Endothelial cell of umbilical vein (primary cell): ENCODE measurements at regions not wholly inside any gene's neighbourhood (a gene's known extent, or its start where the extent isn't known, plus 50 kb on each side); places are given as distances from the start of the nearest gene placed in this dataset.

Experiments used
- BruUV-seq: library from RNA; stranded (reverse); fragments of 400-500 nt; replicated peaks from 2 replicates; lab custom pipeline; 2021; lab: Mats Ljungman, UMichigan
- CTCF ChIA-PET: fragments of 300-600, 350-600 bp; sonication (Branson Sonifier 250); formaldehyde crosslinking; loops from one replicate; lab custom pipeline; 2021; ENCODE audit warnings: antibody characterized with exemption, inconsistent platforms; lab: Charles Lee
- POLR2A ChIA-PET: fragments of 300-600, 350-600 bp; sonication (Branson Sonifier 250); formaldehyde crosslinking; loops from one replicate; lab custom pipeline; 2021; ENCODE audit warnings: antibody characterized with exemption, inconsistent platforms; lab: Charles Lee
- DNase-seq: peaks from one replicate; pipeline ENCODE4 v3.0.0-alpha.2; 2011; ENCODE audit warnings: low read depth, low spot score
- FAIRE-seq: peaks from 2 replicates; lab custom pipeline; 2011; peaks lifted over from hg19 to GRCh38; lab: Jason Lieb, UNC
- H2AFZ ChIP-seq: 2 replicates; pipeline ENCODE4 v1.6.0; 2012; ENCODE audit warnings: low read depth, low read length, control low read depth, inconsistent platforms
- H3K27ac ChIP-seq: 2 replicates; pipeline ENCODE4 v1.5.1; 2011; ENCODE audit warnings: low read depth, mild to moderate bottlenecking, control low read depth, low read length, moderate library complexity; ENCODE audit not compliant: insufficient read depth
- H3K27me3 ChIP-seq, 2 experiments: 2 replicates each; pipeline versions ENCODE4 v1.6.0 to v1.6.1; 2011; ENCODE audit warnings: low read length in 2 of 2, mixed read lengths in 1 of 2; ENCODE audit not compliant: control insufficient read depth in 2 of 2, insufficient read depth in 2 of 2
- H3K36me3 ChIP-seq, 2 experiments: 2 replicates in 1 of 2; 3 replicates in 1 of 2; pipeline ENCODE4 v1.5.1; 2011; ENCODE audit warnings: low read length in 2 of 2, mild to moderate bottlenecking in 1 of 2, moderate library complexity in 1 of 2; ENCODE audit not compliant: control insufficient read depth in 2 of 2, insufficient read depth in 2 of 2; ENCODE audit errors: extremely low read depth in 1 of 2
- H3K4me1 ChIP-seq: 3 replicates; pipeline ENCODE4 v1.5.1; 2011; ENCODE audit warnings: mild to moderate bottlenecking, low read length; ENCODE audit not compliant: control insufficient read depth, insufficient read depth; ENCODE audit errors: extremely low read depth
- H3K4me2 ChIP-seq: 2 replicates; pipeline ENCODE4 v1.6.1; 2011; ENCODE audit warnings: low read length, control low read depth, mixed read lengths; ENCODE audit not compliant: insufficient read depth
- H3K4me3 ChIP-seq, 3 experiments: fragments of 200-600 bp in 1 of 3; sonication (generic), shearing (Covaris generic) in 1 of 3; replicated peaks in 1 of 3; 2 replicates each; pipeline ENCODE4 v1.5.1; 2011 to 2016; ENCODE audit warnings: control low read depth in 3 of 3, low read length in 3 of 3, mild to moderate bottlenecking in 2 of 3, inconsistent platforms in 1 of 3, low read depth in 1 of 3, moderate library complexity in 1 of 3; ENCODE audit not compliant: insufficient read depth in 1 of 3
- H3K79me2 ChIP-seq: 2 replicates; pipeline ENCODE4 v1.6.0; 2012; ENCODE audit warnings: low read length, inconsistent platforms; ENCODE audit not compliant: control insufficient read depth, insufficient read depth
- H3K9ac ChIP-seq: replicated peaks from 2 replicates; pipeline ENCODE3; 2011; ENCODE audit warnings: low read length, control low read depth; ENCODE audit not compliant: insufficient read depth; ENCODE audit errors: extremely low read depth
- H3K9me1 ChIP-seq: replicated peaks from 3 replicates; pipeline ENCODE4 v1.6.0; 2011; ENCODE audit warnings: mild to moderate bottlenecking, low read length; ENCODE audit not compliant: control insufficient read depth, insufficient read depth; ENCODE audit errors: extremely low read depth
- H3K9me3 ChIP-seq: replicated peaks from 2 replicates; pipeline ENCODE4 v1.5.1; 2012; ENCODE audit warnings: low read length, inconsistent platforms; ENCODE audit not compliant: control insufficient read depth, insufficient read depth
- H4K20me1 ChIP-seq: replicated peaks from 2 replicates; pipeline ENCODE3; 2011; ENCODE audit warnings: mild to moderate bottlenecking, low read length; ENCODE audit not compliant: control insufficient read depth, insufficient read depth; ENCODE audit errors: extremely low read depth
- CTCF ChIP-seq, 2 donors: IDR thresholded peaks; 1 replicate in 1 of 2; 2 replicates in 1 of 2; pipeline ENCODE4 v1.5.1; 2011; ENCODE audit warnings: low read length in 2 of 2, mild to moderate bottlenecking in 2 of 2, moderate library complexity in 2 of 2, control low read depth in 1 of 2, inconsistent platforms in 1 of 2, low read depth in 1 of 2; ENCODE audit not compliant: insufficient read depth in 1 of 2; ENCODE audit errors: extremely low read depth in 1 of 2
- EZH2 ChIP-seq: IDR thresholded peaks from 2 replicates; pipeline ENCODE4 v1.6.1; 2012; ENCODE audit warnings: borderline replicate concordance, low read depth, mild to moderate bottlenecking, moderate library complexity, low read length, inconsistent platforms; ENCODE audit not compliant: severe bottlenecking
- FOS ChIP-seq: IDR thresholded peaks from 2 replicates; pipeline ENCODE4 v1.6.1; 2011; ENCODE audit warnings: mild to moderate bottlenecking, low read length, moderate library complexity, borderline replicate concordance; ENCODE audit not compliant: insufficient read depth
- GATA2 ChIP-seq: IDR thresholded peaks from 2 replicates; pipeline ENCODE4 v1.7.0; 2011; ENCODE audit warnings: low read depth, mild to moderate bottlenecking, moderate library complexity, mixed read lengths, low read length; ENCODE audit not compliant: insufficient read length, insufficient read depth
- JUN ChIP-seq: IDR thresholded peaks from 2 replicates; pipeline ENCODE4 v1.6.1; 2011; ENCODE audit warnings: borderline replicate concordance, low read depth; ENCODE audit not compliant: insufficient read length, insufficient read depth
- MYC ChIP-seq: IDR thresholded peaks from one replicate; pipeline ENCODE4 v1.6.1; 2011; ENCODE audit warnings: mild to moderate bottlenecking, low read depth, low read length
- POLR2A ChIP-seq: IDR thresholded peaks from 2 replicates; pipeline ENCODE4 v1.6.1; 2012; ENCODE audit warnings: low read depth, mild to moderate bottlenecking, control low read depth, low read length
- POLR2AphosphoS5 ChIP-seq: IDR thresholded peaks from 2 replicates; pipeline ENCODE4 v1.6.1; 2012; ENCODE audit warnings: low read depth, mild to moderate bottlenecking, control low read depth, low read length, moderate library complexity; ENCODE audit not compliant: insufficient read depth
- dilution Hi-C: fragments of 300-500 bp; cut with MboI; formaldehyde crosslinking; loops from one replicate; pipeline ENCODE4 v1.15.0; 2019; ENCODE audit warnings: low sequenced_read_pairs; ENCODE audit not compliant: extremely low pct_ligation_motif_present
- intact Hi-C: fragments of 100-400 bp; cut with micrococcal nuclease; formaldehyde crosslinking; loops from one replicate; pipeline ENCODE4 v1.10.0; 2022
- TF ChIP-seq, protein P1 (sequence below): IDR thresholded peaks from 2 replicates; pipeline ENCODE4 v1.6.1; 2011; ENCODE audit not compliant: insufficient read depth, insufficient read length

- intact Hi-C loops (no loop called here), dilution Hi-C loops (no loop called here)
- ChIA-PET CTCF (interaction anchor here (0.9 to 1.3 kb wide), 2 partner anchors 11 to 64 kb away, joined by 3 to 4 read pairs; no protein-coding TSS in a partner anchor), POLR2A (no interaction called here)
- H2AFZ ChIP-seq = no peak overlapping the region
- H3K9ac ChIP-seq = no peak overlapping the region
- H3K27me3 ChIP-seq = no peaks in the 10 kb centered on the region
- H3K36me3 ChIP-seq = no peaks in the 10 kb centered on the region
- BruUV-seq = no TSS peak
- no peaks in the 10 kb centered on the region for H3K79me2 ChIP-seq
- no peak overlapping the region for H3K4me3 ChIP-seq
- no peaks in the 10 kb centered on the region for H3K9me3 ChIP-seq
- H3K9me1 ChIP-seq = no peaks in the 10 kb centered on the region
- FAIRE-seq (no peak), DNase-seq (peak; percentile 11)
- TF ChIP-seq, protein P1, sequence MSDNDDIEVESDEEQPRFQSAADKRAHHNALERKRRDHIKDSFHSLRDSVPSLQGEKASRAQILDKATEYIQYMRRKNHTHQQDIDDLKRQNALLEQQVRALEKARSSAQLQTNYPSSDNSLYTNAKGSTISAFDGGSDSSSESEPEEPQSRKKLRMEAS = no peak
- TF ChIP-seq POLR2AphosphoS5 (no peak), JUN (no peak), FOS (no peak), MYC (no peak), GATA2 (no peak), POLR2A (no peak), CTCF (IDR thresholded peaks at IDR 0.05; ENCODE audit: extremely low read depth in 1 of 2, insufficient read depth in 1 of 2, low read depth in 1 of 2, low read length in 2 of 2) (no peak), EZH2 (no peak)
- no peak overlapping the region for H3K27ac ChIP-seq
- H3K4me2 ChIP-seq = no peak overlapping the region
- H3K4me1 ChIP-seq = no peaks in the 10 kb centered on the region
- H4K20me1 ChIP-seq = no peaks in the 10 kb centered on the region
Observed at GRCh38 chr15:94736236-94736635, 504.9 kb downstream of the MCTP2 start.
